K562 (cell line): ENCODE measurements at regions not wholly inside any gene's neighbourhood (a gene's known extent, or its start where the extent isn't known, plus 50 kb on each side); places are given as distances from the start of the nearest gene placed in this dataset.

Experiments used
- ATAC-seq: fragments of 200-7000 bp; cut with Tn5 transposase; 3 replicates; pipeline ENCODE4 v1.9.1; 2020; ENCODE audit warnings: moderate library complexity
- BruUV-seq: library from RNA; stranded (reverse); fragments of 400-500 nt; replicated peaks from 2 replicates; lab custom pipeline; 2021; lab: Mats Ljungman, UMichigan
- CTCF ChIA-PET: fragments of 300-600 bp; formaldehyde crosslinking; extraction: SDS; loops from one replicate; lab custom pipeline; 2021; ENCODE audit warnings: low intra/inter-chr PET ratio; lab: Yijun Ruan, JAX
- POLR2A ChIA-PET: fragments of 300-600, 350-650 bp; sonication (Branson Sonifier 250); formaldehyde crosslinking; extraction: SDS; loops from one replicate; lab custom pipeline; 2021; ENCODE audit warnings: antibody characterized with exemption, inconsistent platforms; lab: Yijun Ruan, JAX
- DNase-seq, 4 experiments: peaks; one replicate each; pipeline versions ENCODE4 v3.0.0 to v3.0.0-alpha.2; 2011 to 2018; ENCODE audit warnings: low spot score in 3 of 4, mixed read lengths in 3 of 4; ENCODE audit errors: extremely low read depth in 1 of 4
- FAIRE-seq: peaks from 2 replicates; lab custom pipeline; 2011; peaks lifted over from hg19 to GRCh38; lab: Jason Lieb, UNC
- H2AFZ ChIP-seq: 2 replicates; pipeline ENCODE4 v1.6.0; 2011; ENCODE audit warnings: low read depth, low read length, control low read depth, inconsistent platforms
- H3K27ac ChIP-seq: fragments of 200-600 bp; 3 replicates; pipeline ENCODE4 v1.8.0; 2011; ENCODE audit warnings: low read depth, mild to moderate bottlenecking, control low read depth, inconsistent platforms, low read length, moderate library complexity, mixed read lengths; ENCODE audit errors: extremely low read depth
- H3K27me3 ChIP-seq, 2 experiments: fragments of 300-600 bp in 1 of 2; 2 replicates in 1 of 2; 3 replicates in 1 of 2; pipeline versions ENCODE4 v1.6.0 to v1.8.0; 2011; ENCODE audit warnings: inconsistent platforms in 2 of 2, low read length in 2 of 2, mild to moderate bottlenecking in 1 of 2, mixed read lengths in 1 of 2, moderate library complexity in 1 of 2; ENCODE audit not compliant: control insufficient read depth in 2 of 2, insufficient read depth in 2 of 2
- H3K36me3 ChIP-seq: fragments of 300-600 bp; 3 replicates; pipeline ENCODE4 v1.8.0; 2011; ENCODE audit warnings: mild to moderate bottlenecking, low read length, inconsistent platforms; ENCODE audit not compliant: control insufficient read depth, insufficient read depth
- H3K4me1 ChIP-seq, 2 experiments: fragments of 200-600 bp in 1 of 2; replicated peaks in 1 of 2; 2 replicates in 1 of 2; 3 replicates in 1 of 2; pipeline versions ENCODE4 v1.5.1 to v1.8.0; 2011; ENCODE audit warnings: inconsistent platforms in 2 of 2, low read length in 2 of 2, mild to moderate bottlenecking in 1 of 2, mixed read lengths in 1 of 2, moderate library complexity in 1 of 2; ENCODE audit not compliant: control insufficient read depth in 2 of 2, insufficient read depth in 2 of 2
- H3K4me2 ChIP-seq: 2 replicates; pipeline ENCODE4 v1.6.1; 2011; ENCODE audit warnings: low read length, control low read depth, inconsistent platforms, mixed read lengths; ENCODE audit not compliant: insufficient read depth
- H3K4me3 ChIP-seq: fragments of 200-600 bp; sonication (generic), shearing (Covaris generic); 2 replicates; pipeline ENCODE4 v1.5.1; 2016; ENCODE audit warnings: control low read depth, inconsistent platforms
- H3K79me2 ChIP-seq: fragments of 200-600 bp; 3 replicates; pipeline ENCODE4 v1.8.0; 2011; ENCODE audit warnings: low read length, inconsistent platforms; ENCODE audit not compliant: control insufficient read depth, insufficient read depth
- H3K9ac ChIP-seq, 2 experiments: 2 replicates each; pipeline versions ENCODE4 v1.6.0 to v1.6.1; 2011; ENCODE audit warnings: low read depth in 2 of 2, low read length in 2 of 2, control low read depth in 1 of 2, inconsistent platforms in 1 of 2, mild to moderate bottlenecking in 1 of 2, mixed read lengths in 1 of 2; ENCODE audit not compliant: insufficient read depth in 1 of 2
- H3K9me1 ChIP-seq: one replicate; pipeline ENCODE4 v1.6.0; 2011; ENCODE audit warnings: inconsistent platforms, mild to moderate bottlenecking, low read length, moderate library complexity; ENCODE audit not compliant: control insufficient read depth, insufficient read depth
- H3K9me3 ChIP-seq: replicated peaks from 2 replicates; pipeline ENCODE4 v1.5.1; 2011; ENCODE audit warnings: low read depth, low read length, inconsistent platforms; ENCODE audit not compliant: control insufficient read depth, insufficient read depth
- H4K20me1 ChIP-seq: replicated peaks from 2 replicates; pipeline ENCODE4 v1.6.1; 2011; ENCODE audit warnings: low read length, inconsistent platforms, mixed read lengths; ENCODE audit not compliant: control insufficient read depth, insufficient read depth
- ARHGAP35 ChIP-seq: fragments of 450-650 bp; IDR thresholded peaks from 2 replicates; pipeline ENCODE4 v1.6.1; 2018; ENCODE audit not compliant: partially characterized antibody
- BCLAF1 ChIP-seq, 2 experiments: fragments of 450-650 bp in 1 of 2; IDR thresholded peaks; 2 replicates each; pipeline ENCODE4 v1.6.1; 2011 to 2017; ENCODE audit warnings: low read depth in 2 of 2, antibody characterized with exemption in 1 of 2, borderline replicate concordance in 1 of 2, low read length in 1 of 2, mild to moderate bottlenecking in 1 of 2, mixed read lengths in 1 of 2; ENCODE audit not compliant: control insufficient read depth in 1 of 2
- FOXJ2 ChIP-seq: fragments of 200-800 bp; sonication (Bioruptor generic); IDR thresholded peaks from 2 replicates; pipeline ENCODE4 v1.6.1; 2016; ENCODE audit warnings: missing genetic modification characterization, missing compliant biosample characterization
- ILF3 ChIP-seq: fragments of 450-650 bp; IDR thresholded peaks from 2 replicates; pipeline ENCODE4 v1.6.1; 2018; ENCODE audit warnings: antibody characterized with exemption, mild to moderate bottlenecking, moderate library complexity, borderline replicate concordance
- YY1 ChIP-seq, 3 experiments: IDR thresholded peaks; 2 replicates each; pipeline ENCODE4 v1.6.1; 2011; ENCODE audit warnings: low read length in 2 of 3, mild to moderate bottlenecking in 2 of 3, moderate library complexity in 2 of 3, borderline replicate concordance in 1 of 3, control low read depth in 1 of 3, low read depth in 1 of 3; ENCODE audit not compliant: insufficient read depth in 3 of 3, insufficient replicate concordance in 2 of 3, control insufficient read depth in 1 of 3, insufficient read length in 1 of 3; ENCODE audit errors: extremely low read depth in 1 of 3
- WGBS: fragments of 100-300 bp; shearing (Covaris generic); methylation state at CpG from one replicate; pipeline ENCODE4 v1.1.6; 2016; ENCODE audit warnings: low coverage, mixed read lengths; ENCODE audit not compliant: insufficient coverage; ENCODE audit errors: missing lambda C conversion rate; 5-methylcytosine and 5-hydroxymethylcytosine counted together
- in situ Hi-C: fragments of 300-500 bp; cut with MboI; formaldehyde crosslinking; loops from 4 replicates; pipeline ENCODE4 v1.15.0; 2018; ENCODE audit warnings: inconsistent platforms, mixed read lengths
- intact Hi-C: fragments of 100-400 bp; cut with micrococcal nuclease; formaldehyde crosslinking; loops from 2 replicates; pipeline ENCODE4 v1.14.2; 2022

DNA sequence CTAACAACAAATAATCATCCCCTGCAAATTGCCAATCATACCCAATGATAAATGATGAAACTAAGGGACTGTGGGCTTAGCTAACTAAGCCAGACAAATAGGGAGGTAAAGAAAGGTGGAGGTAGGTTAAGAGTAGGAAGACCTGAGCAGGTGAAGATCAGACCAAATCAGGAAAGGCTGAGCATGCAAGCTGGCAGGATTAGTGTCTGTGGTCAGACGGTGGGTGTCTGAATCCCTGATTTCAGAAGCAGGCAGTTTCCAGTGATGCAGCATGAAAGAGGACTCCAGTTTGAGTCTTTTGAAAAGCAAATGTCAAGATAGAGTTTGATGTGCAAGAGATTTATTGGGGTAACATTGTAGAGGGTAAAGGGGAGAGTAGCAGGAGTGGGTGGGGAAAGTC, 181.4 kb upstream of the MYLIP start:
- Histone ChIP-seq H3K79me2 (no peaks in the 10 kb centered on the region), H3K27me3 (no peaks in the 10 kb centered on the region), H3K27ac (no peak overlapping the region), H3K4me1 (peaks cover 6 to 22% of the 10 kb centered on the region in 2 experiments; a peak in 4 of 5 replicates), H3K9me3 (no peaks in the 10 kb centered on the region), H2AFZ (no peak overlapping the region), H3K9me1 (no peaks in the 10 kb centered on the region), H4K20me1 (no peaks in the 10 kb centered on the region), H3K4me3 (no peak overlapping the region), H3K36me3 (no peaks in the 10 kb centered on the region), H3K4me2 (no peak overlapping the region), H3K9ac (no peak overlapping the region)
- WGBS = 36% methylated on average over 1 of the region's 1 CpG
- ATAC-seq = no peak
- CTCF ChIA-PET = no interaction called here
- intact Hi-C loops = no loop called here
- no peak for TF ChIP-seq FOXJ2
- TF ChIP-seq YY1 (IDR thresholded peaks at IDR 0.05; ENCODE audit: borderline replicate concordance in 1 of 3, control insufficient read depth in 1 of 3, extremely low read depth in 1 of 3, insufficient read depth in 3 of 3, insufficient read length in 1 of 3, insufficient replicate concordance in 2 of 3, low read depth in 1 of 3, low read length in 2 of 3) = no peak
- no peak for TF ChIP-seq BCLAF1 (IDR thresholded peaks at IDR 0.05; ENCODE audit: borderline replicate concordance in 1 of 2, control insufficient read depth in 1 of 2, low read depth in 2 of 2, low read length in 1 of 2)
- no peak for TF ChIP-seq ARHGAP35
- no peak for TF ChIP-seq ILF3
- FAIRE-seq = no peak
- DNase-seq = no peak
- POLR2A ChIA-PET = interaction anchor here (1.0 kb wide), 1 partner anchor 185 kb away, joined by 4 read pairs; no protein-coding TSS in a partner anchor
- in situ Hi-C loops = no loop called here
- no TSS peak for BruUV-seq
